GM12801 (cell line): ENCODE measurements at regions not wholly inside any gene's neighbourhood (a gene's known extent, or its start where the extent isn't known, plus 50 kb on each side); places are given as distances from the start of the nearest gene placed in this dataset.

Experiments used
- CTCF ChIP-seq: IDR thresholded peaks from one replicate; pipeline ENCODE4 v1.5.1; 2011; ENCODE audit warnings: control low read depth; ENCODE audit not compliant: insufficient read length; ENCODE audit errors: extremely low read depth

- TF ChIP-seq CTCF = no peak
Observed at GRCh38 chr18:42185486-42185885, 230.5 kb downstream of the PIK3C3 start.

GRCh38 chr18:42187611-42188380, 232.8 kb downstream of the PIK3C3 start:
- no peak for TF ChIP-seq CTCF

GRCh38 chr18:42190643-42191042, 235.6 kb downstream of the PIK3C3 start:
- TF ChIP-seq CTCF = no peak

GRCh38 chr18:42192251-42193248, 237.5 kb downstream of the PIK3C3 start:
- no peak for TF ChIP-seq CTCF

GRCh38 chr18:42196651-42197050, 241.6 kb downstream of the PIK3C3 start:
- TF ChIP-seq CTCF = no peak

- TF ChIP-seq CTCF = no peak
Observed at GRCh38 chr18:42201137-42201536, 246.1 kb downstream of the PIK3C3 start.

- no peak for TF ChIP-seq CTCF
Observed at GRCh38 chr18:42211201-42211600, 256.2 kb downstream of the PIK3C3 start.
